SK-N-SH (cell line): ENCODE measurements at regions not wholly inside any gene's neighbourhood (a gene's known extent, or its start where the extent isn't known, plus 50 kb on each side); places are given as distances from the start of the nearest gene placed in this dataset.

ENCODE experiments used
- CTCF ChIA-PET: fragments of 300-600, 350-600 bp; formaldehyde crosslinking; extraction: SDS; loops from one replicate; lab custom pipeline; 2021; lab: Yijun Ruan, JAX
- POLR2A ChIA-PET: fragments of 350-600 bp; sonication (Branson Sonifier 250); formaldehyde crosslinking; extraction: SDS; loops from one replicate; lab custom pipeline; 2020; ENCODE audit warnings: antibody characterized with exemption, inconsistent platforms; lab: Yijun Ruan, JAX
- DNase-seq: peaks from one replicate; pipeline ENCODE4 v3.0.0; 2012
- H2AFZ ChIP-seq: fragments of 200-600 bp; sonication (generic); 2 replicates; pipeline ENCODE4 v1.8.1; 2016; ENCODE audit warnings: antibody characterized with exemption, mild to moderate bottlenecking, low read depth
- H3F3A ChIP-seq: fragments of 200-600 bp; sonication (generic); replicated peaks from 2 replicates; pipeline ENCODE3; 2016; ENCODE audit warnings: antibody characterized with exemption, mild to moderate bottlenecking; ENCODE audit not compliant: insufficient read depth
- H3K27ac ChIP-seq, 2 experiments: fragments of 200-500 bp in 1 of 2; fragments of 200-600 bp in 1 of 2; sonication (Bioruptor generic) in 1 of 2; sonication (generic), shearing (Covaris generic) in 1 of 2; 2 replicates each; pipeline versions ENCODE4 v1.5.1 to v1.6.1; 2014 to 2016; ENCODE audit warnings: low read depth in 2 of 2, inconsistent platforms in 1 of 2, low read length in 1 of 2, mild to moderate bottlenecking in 1 of 2, mixed read lengths in 1 of 2
- H3K27me3 ChIP-seq: fragments of 200-600 bp; sonication (generic), shearing (Covaris generic); 2 replicates; pipeline ENCODE4 v1.6.1; 2016; ENCODE audit warnings: mixed run types; ENCODE audit not compliant: insufficient read depth
- H3K36me3 ChIP-seq, 2 experiments: fragments of 200-500 bp in 1 of 2; fragments of 200-600 bp in 1 of 2; sonication (Bioruptor generic) in 1 of 2; sonication (generic) in 1 of 2; replicated peaks in 1 of 2; 2 replicates each; pipeline versions ENCODE3 to v1.5.1; 2014 to 2016; ENCODE audit warnings: low read length in 1 of 2, mild to moderate bottlenecking in 1 of 2; ENCODE audit not compliant: insufficient read depth in 2 of 2, control insufficient read depth in 1 of 2
- H3K4me1 ChIP-seq, 2 experiments: fragments of 200-500 bp in 1 of 2; fragments of 200-600 bp in 1 of 2; sonication (Bioruptor generic) in 1 of 2; sonication (generic), shearing (Covaris generic) in 1 of 2; 2 replicates each; pipeline versions ENCODE4 v1.5.1 to v1.6.1; 2014 to 2016; ENCODE audit warnings: low read depth in 1 of 2, low read length in 1 of 2, mixed run types in 1 of 2; ENCODE audit not compliant: insufficient read depth in 2 of 2, control insufficient read depth in 1 of 2
- H3K4me2 ChIP-seq: fragments of 200-600 bp; sonication (generic), shearing (Covaris generic); 2 replicates; pipeline ENCODE4 v1.6.1; 2017; ENCODE audit warnings: mixed run types
- H3K4me3 ChIP-seq, 2 experiments: fragments of 200-500 bp in 1 of 2; fragments of 200-600 bp in 1 of 2; sonication (Bioruptor generic) in 1 of 2; sonication (generic), shearing (Covaris generic) in 1 of 2; 2 replicates each; pipeline versions ENCODE4 v1.5.1 to v1.8.1; 2014 to 2016; ENCODE audit warnings: low read depth in 2 of 2, inconsistent platforms in 1 of 2, low read length in 1 of 2, mild to moderate bottlenecking in 1 of 2, mixed read lengths in 1 of 2, moderate library complexity in 1 of 2
- H3K79me2 ChIP-seq: fragments of 200-600 bp; sonication (generic); 2 replicates; pipeline ENCODE4 v1.8.1; 2017; ENCODE audit warnings: mild to moderate bottlenecking; ENCODE audit not compliant: insufficient read depth
- H3K9ac ChIP-seq: fragments of 200-600 bp; sonication (generic); 2 replicates; pipeline ENCODE4 v1.6.1; 2017; ENCODE audit warnings: mixed run types
- H3K9me2 ChIP-seq: fragments of 200-600 bp; sonication (generic); 2 replicates; pipeline ENCODE4 v1.6.1; 2017; ENCODE audit warnings: mixed run types
- H3K9me3 ChIP-seq: fragments of 200-600 bp; sonication (generic); 2 replicates; pipeline ENCODE4 v1.6.1; 2017; ENCODE audit warnings: mixed run types, mild to moderate bottlenecking, moderate library complexity
- H4K20me1 ChIP-seq: fragments of 200-600 bp; sonication (generic); 2 replicates; pipeline ENCODE4 v1.6.1; 2017; ENCODE audit warnings: mild to moderate bottlenecking, mixed run types; ENCODE audit not compliant: insufficient read depth
- ELF1 ChIP-seq: IDR thresholded peaks from 2 replicates; pipeline ENCODE4 v1.4.0; 2012
- EP300 ChIP-seq, 2 experiments: IDR thresholded peaks; 2 replicates each; pipeline versions ENCODE4 v1.4.0 to v1.6.1; 2012; ENCODE audit warnings: borderline replicate concordance in 1 of 2, low read depth in 1 of 2, low read length in 1 of 2
- EZH2phosphoT487 ChIP-seq: fragments of 200-600 bp; sonication (generic); IDR thresholded peaks from 2 replicates; pipeline ENCODE4 v1.6.1; 2017; ENCODE audit warnings: low read depth, mixed run types, mild to moderate bottlenecking, antibody characterized with exemption, moderate library complexity, borderline replicate concordance
- FOXJ3 ChIP-seq: sonication (generic); formaldehyde crosslinking; IDR thresholded peaks from 2 replicates; pipeline ENCODE4 v1.5.1; 2020; ENCODE audit warnings: mild to moderate bottlenecking, missing genetic modification reagents
- GABPA ChIP-seq: IDR thresholded peaks from 2 replicates; pipeline ENCODE4 v1.4.0; 2012; ENCODE audit warnings: low read depth, mild to moderate bottlenecking
- GATA2 ChIP-seq: sonication (generic); formaldehyde crosslinking; IDR thresholded peaks from 2 replicates; pipeline ENCODE4 v1.5.0; 2020; ENCODE audit warnings: mild to moderate bottlenecking, missing genetic modification reagents
- NFIC ChIP-seq: IDR thresholded peaks from 2 replicates; pipeline ENCODE4 v1.4.0; 2012; ENCODE audit warnings: borderline replicate concordance
- POLR2AphosphoS5 ChIP-seq: IDR thresholded peaks from 2 replicates; pipeline ENCODE4 v1.6.1; 2012; ENCODE audit warnings: low read depth, low read length
- RAD21 ChIP-seq: IDR thresholded peaks from 2 replicates; pipeline ENCODE4 v1.6.1; 2012; ENCODE audit warnings: mild to moderate bottlenecking, low read length
- RCOR1 ChIP-seq: fragments of 150-350 bp; IDR thresholded peaks from 2 replicates; pipeline ENCODE4 v1.6.1; 2017; ENCODE audit warnings: antibody characterized with exemption, low read length
- RFX5 ChIP-seq: IDR thresholded peaks from 2 replicates; pipeline ENCODE4 v1.6.1; 2012; ENCODE audit warnings: mild to moderate bottlenecking, improper control_type of control experiment, low read length
- YY1 ChIP-seq: IDR thresholded peaks from 2 replicates; pipeline ENCODE4 v1.4.0; 2012; ENCODE audit warnings: low read depth, mild to moderate bottlenecking
- WGBS: methylation state at CpG from one replicate; pipeline ENCODE4 v1.1.6; 2017; ENCODE audit warnings: low lambda C conversion rate; 5-methylcytosine and 5-hydroxymethylcytosine counted together
- TF ChIP-seq, protein P1 (sequence below): fragments of 150-350 bp; IDR thresholded peaks from 2 replicates; pipeline ENCODE4 v1.6.1; 2017; ENCODE audit warnings: antibody characterized with exemption, low read length, low read depth, borderline replicate concordance
- TF ChIP-seq, protein P2 (sequence below): IDR thresholded peaks from 2 replicates; pipeline ENCODE4 v1.4.0; 2012; ENCODE audit warnings: low read depth

GRCh38 chr9:134227451-134228411, 63.4 kb upstream of the RNU6ATAC start:
- H3K9me3 ChIP-seq, result no peaks in the 10 kb centered on the region
- 0 out of 2 replicates have a peak, but pooled peaks cover 11% of the 10 kb centered on the region for H3K27me3 ChIP-seq
- no peaks in the 10 kb centered on the region for H3K36me3 ChIP-seq
- no peak overlapping the region for H3K9ac ChIP-seq
- no peak overlapping the region for H3K4me2 ChIP-seq
- H3K27ac ChIP-seq, result no peak overlapping the region
- no peaks in the 10 kb centered on the region for H3K79me2 ChIP-seq
- CTCF ChIA-PET, result interaction anchor here (0.5 to 0.6 kb wide), 2 partner anchors 10 to 179 kb away, joined by 3 to 4 read pairs; no protein-coding TSS in a partner anchor
- POLR2A ChIA-PET, result no interaction called here
- no peak overlapping the region for H2AFZ ChIP-seq
- no peak overlapping the region for H3K4me3 ChIP-seq
- no peaks in the 10 kb centered on the region for H3K9me2 ChIP-seq
- no peaks in the 10 kb centered on the region; a peak in 1 of 4 replicates for H3K4me1 ChIP-seq
- TF ChIP-seq, protein P1, sequence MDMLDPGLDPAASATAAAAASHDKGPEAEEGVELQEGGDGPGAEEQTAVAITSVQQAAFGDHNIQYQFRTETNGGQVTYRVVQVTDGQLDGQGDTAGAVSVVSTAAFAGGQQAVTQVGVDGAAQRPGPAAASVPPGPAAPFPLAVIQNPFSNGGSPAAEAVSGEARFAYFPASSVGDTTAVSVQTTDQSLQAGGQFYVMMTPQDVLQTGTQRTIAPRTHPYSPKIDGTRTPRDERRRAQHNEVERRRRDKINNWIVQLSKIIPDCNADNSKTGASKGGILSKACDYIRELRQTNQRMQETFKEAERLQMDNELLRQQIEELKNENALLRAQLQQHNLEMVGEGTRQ, result no peak
- TF ChIP-seq RCOR1 (no peak), FOXJ3 (no peak), NFIC (no peak), ELF1 (no peak), RFX5 (no peak), RAD21 (no peak), GATA2 (CRISPR knock-in tag) (no peak), POLR2AphosphoS5 (no peak), EP300 (IDR thresholded peaks at IDR 0.05; ENCODE audit: borderline replicate concordance in 1 of 2, low read depth in 1 of 2, low read length in 1 of 2) (no peak), EZH2phosphoT487 (no peak)
- TF ChIP-seq, protein P2, sequence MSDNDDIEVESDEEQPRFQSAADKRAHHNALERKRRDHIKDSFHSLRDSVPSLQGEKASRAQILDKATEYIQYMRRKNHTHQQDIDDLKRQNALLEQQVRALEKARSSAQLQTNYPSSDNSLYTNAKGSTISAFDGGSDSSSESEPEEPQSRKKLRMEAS, result no peak
- no peaks in the 10 kb centered on the region for H4K20me1 ChIP-seq
- 78% methylated on average over 8 of the region's 27 CpGs for WGBS
- no peaks in the 10 kb centered on the region for H3F3A ChIP-seq
- no peak for DNase-seq

DNA sequence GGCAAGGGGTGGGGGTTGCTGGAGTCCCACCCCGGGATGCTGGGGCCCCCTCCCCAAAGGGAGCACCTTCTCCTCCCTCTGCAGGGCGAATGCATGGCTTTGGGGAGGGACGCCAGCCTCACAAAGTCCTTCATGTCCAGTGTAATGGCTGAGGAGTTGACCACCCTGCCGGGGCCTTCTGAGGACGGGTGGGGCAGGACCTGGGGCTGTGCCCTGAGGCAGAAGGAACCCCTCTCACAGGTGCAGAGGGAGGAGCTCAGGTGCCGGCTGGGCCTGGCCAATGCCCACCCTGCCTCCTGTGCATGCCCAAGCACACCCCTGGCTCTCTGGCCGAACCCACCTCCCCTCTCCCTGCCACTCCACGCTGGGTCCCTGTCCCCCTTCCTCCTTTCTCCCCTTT, 64.3 kb upstream of the RNU6ATAC start:
- 44% methylated on average over 4 of the region's 8 CpGs for WGBS
- CTCF ChIA-PET, result no interaction called here

More for the DNA sequence above, 64.3 kb upstream of the RNU6ATAC start:
- Histone ChIP-seq H3F3A (no peaks in the 10 kb centered on the region), H3K36me3 (no peaks in the 10 kb centered on the region), H3K9me2 (no peaks in the 10 kb centered on the region), H3K9me3 (no peaks in the 10 kb centered on the region), H2AFZ (no peak overlapping the region), H3K4me1 (no peaks in the 10 kb centered on the region; a peak in 1 of 4 replicates), H3K9ac (no peak overlapping the region), H3K4me3 (no peak overlapping the region), H3K27ac (no peak overlapping the region), H3K4me2 (no peak overlapping the region), H3K79me2 (no peaks in the 10 kb centered on the region), H3K27me3 (0 out of 2 replicates have a peak, but pooled peaks cover 11% of the 10 kb centered on the region), H4K20me1 (no peaks in the 10 kb centered on the region)
- POLR2A ChIA-PET, result no interaction called here
- TF ChIP-seq GABPA, result no peak
- no peak for TF ChIP-seq YY1
- TF ChIP-seq EZH2phosphoT487, result no peak
- no peak for DNase-seq
